ENCODE measurements at regions not wholly inside any gene's neighbourhood (a gene's known extent, or its start where the extent isn't known, plus 50 kb on each side); places are given as distances from the start of the nearest gene placed in this dataset.

DNA sequence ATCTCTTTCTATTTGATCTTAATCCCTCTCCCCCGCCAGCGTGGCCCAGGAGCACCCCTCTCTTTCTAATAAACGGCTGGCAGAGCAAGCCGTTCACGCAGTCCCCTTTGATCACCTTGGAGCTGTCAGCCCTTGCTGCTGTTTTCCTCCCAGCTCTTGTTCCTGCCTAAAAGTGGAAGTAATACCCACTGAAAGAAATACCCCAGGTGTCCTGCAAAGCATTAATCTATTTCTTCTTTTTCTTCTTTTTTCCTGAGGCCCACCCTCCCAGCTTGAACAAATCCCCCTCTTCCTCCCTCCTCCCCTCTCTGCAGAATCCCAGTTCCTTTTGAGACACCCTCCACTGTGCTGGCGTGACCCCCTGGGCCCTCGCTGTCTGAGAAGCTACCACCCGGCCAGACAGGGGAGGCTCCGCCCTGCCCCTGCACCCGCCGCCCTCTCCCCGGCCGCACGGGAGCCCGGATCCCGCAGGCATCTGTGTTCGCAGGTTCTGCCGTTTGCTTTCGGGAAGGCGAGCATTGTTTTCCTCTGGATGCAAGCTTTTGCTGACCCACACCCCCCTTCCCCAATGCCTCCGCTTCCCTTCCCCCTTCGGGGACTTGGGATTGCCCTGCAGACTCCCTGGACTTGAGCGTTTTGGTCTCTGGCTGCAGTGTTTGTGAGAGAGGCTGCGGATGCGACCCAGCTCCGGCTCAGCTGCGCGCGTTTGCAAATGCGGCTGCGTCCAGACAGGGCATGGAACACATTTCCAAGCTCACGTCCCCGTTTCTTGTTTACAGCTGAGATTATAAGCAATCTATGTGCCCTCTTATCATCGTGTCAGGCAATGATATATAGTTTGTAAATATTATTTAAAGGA, 631.5 kb downstream of the NYAP2 start:
- 0 out of 2 replicates have a peak overlapping the region, but pooled peaks have one; percentile 7 for H3K4me3 ChIP-seq (ENCODE audit: low read length)
- no peak for TF ChIP-seq ZNF274 (IDR thresholded peaks at IDR 0.05; ENCODE audit: low read depth, low read length)

DNA sequence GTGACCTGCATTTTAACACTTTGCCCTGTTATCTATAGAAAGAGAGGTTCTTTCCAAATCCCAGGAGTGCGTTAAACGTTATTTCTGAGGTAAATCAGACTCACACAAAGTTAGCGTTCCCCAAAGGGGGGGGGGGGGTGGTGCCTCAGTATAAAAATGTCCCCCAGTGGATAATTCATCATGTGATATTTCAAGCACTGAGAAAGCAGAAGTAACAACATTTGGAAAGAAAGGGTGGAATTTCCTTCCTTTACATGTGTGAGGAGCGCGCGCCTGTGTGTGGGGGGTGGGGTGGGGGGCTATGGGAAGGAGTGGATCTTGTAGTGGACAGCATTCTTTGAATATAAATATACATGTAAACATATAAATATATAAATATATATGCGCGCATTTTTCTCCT, 630.9 kb downstream of the NYAP2 start:
- H3K4me3 ChIP-seq (ENCODE audit: low read length): no peak overlapping the region
- no peak for TF ChIP-seq ZNF274 (IDR thresholded peaks at IDR 0.05; ENCODE audit: low read depth, low read length)

- TF ChIP-seq ZNF274 (IDR thresholded peaks at IDR 0.05; ENCODE audit: low read depth, low read length): no peak
- no peak overlapping the region for H3K4me3 ChIP-seq (ENCODE audit: low read length)
Measured at GRCh38 chr2:226023946-226024345, 624.4 kb downstream of the NYAP2 start.

- TF ChIP-seq ZNF274 (IDR thresholded peaks at IDR 0.05; ENCODE audit: low read depth, low read length): no peak
Measured at GRCh38 chr2:226023383-226023782, 623.9 kb downstream of the NYAP2 start.

GRCh38 chr2:226020956-226021355, 621.4 kb downstream of the NYAP2 start:
- H3K4me3 ChIP-seq (ENCODE audit: low read length): no peak overlapping the region
- no peak for TF ChIP-seq ZNF274 (IDR thresholded peaks at IDR 0.05; ENCODE audit: low read depth, low read length)

More at GRCh38 chr2:226023383-226023782, 623.9 kb downstream of the NYAP2 start:
- no peak overlapping the region for H3K4me3 ChIP-seq (ENCODE audit: low read length)

DNA sequence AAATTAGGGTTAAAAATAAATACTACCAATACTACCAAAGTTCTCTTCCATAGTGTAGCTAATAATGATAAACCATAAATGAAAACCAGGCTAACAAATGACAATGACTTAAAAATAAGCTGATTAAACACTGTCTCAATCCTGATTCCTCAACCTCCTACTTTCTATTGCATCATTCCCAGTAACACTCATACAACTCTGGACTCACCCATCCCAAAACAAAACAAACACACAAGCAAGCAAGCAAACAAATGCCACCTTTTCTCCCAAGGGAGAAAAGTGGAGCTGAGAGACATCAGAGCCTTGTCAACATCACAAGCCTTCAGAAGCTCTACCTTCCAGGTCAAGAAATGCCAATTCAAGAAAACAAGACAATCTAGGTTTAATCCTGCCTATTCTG, 620.7 kb downstream of the NYAP2 start:
- TF ChIP-seq ZNF274 (IDR thresholded peaks at IDR 0.05; ENCODE audit: low read depth, low read length): no peak
- H3K4me3 ChIP-seq (ENCODE audit: low read length): no peak overlapping the region

GRCh38 chr2:226018641-226019040, 619.1 kb downstream of the NYAP2 start:
- H3K4me3 ChIP-seq (ENCODE audit: low read length): no peak overlapping the region
- no peak for TF ChIP-seq ZNF274 (IDR thresholded peaks at IDR 0.05; ENCODE audit: low read depth, low read length)

DNA sequence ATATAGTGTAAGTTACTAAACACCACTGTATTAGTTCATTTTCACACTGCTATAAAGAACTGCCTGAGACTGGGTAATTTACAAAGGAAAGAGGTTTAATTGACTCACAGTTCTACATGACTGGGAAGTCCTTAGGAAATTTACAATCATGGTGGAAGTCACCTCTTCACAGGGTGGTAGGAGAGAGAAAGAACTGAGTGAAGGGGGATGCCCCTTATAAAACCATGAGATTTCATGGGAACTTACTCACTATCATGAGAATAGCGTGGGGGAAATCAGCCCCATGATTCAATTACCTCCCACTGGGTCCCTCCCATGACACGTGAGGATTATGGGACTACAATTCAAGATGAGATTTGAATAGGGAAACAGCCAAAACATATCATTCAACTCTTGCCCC, 618.0 kb downstream of the NYAP2 start:
- no peak for TF ChIP-seq ZNF274 (IDR thresholded peaks at IDR 0.05; ENCODE audit: low read depth, low read length)
- no peak overlapping the region for H3K4me3 ChIP-seq (ENCODE audit: low read length)

DNA sequence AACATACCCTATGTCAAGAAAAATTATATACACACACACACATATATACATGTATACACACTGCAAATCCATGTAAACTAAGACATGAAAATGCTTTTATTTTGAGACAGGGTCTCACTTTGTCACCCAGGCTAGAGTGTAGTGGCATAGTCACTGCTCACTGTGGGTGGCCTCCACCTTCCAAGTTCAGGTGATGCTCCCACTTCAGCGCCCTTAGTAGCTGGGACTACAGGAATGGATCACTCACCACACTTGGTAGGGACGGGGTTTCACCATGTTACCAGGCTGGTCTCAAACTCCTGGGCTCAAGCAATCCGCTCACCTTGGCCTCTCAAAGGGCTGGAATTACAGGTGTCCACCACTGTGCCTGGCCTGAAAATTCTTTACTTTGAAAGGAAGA, 617.6 kb downstream of the NYAP2 start:
- H3K4me3 ChIP-seq (ENCODE audit: low read length): no peak overlapping the region
- TF ChIP-seq ZNF274 (IDR thresholded peaks at IDR 0.05; ENCODE audit: low read depth, low read length): no peak

- TF ChIP-seq ZNF274 (IDR thresholded peaks at IDR 0.05; ENCODE audit: low read depth, low read length): no peak
Measured at GRCh38 chr2:226011716-226012450, 612.4 kb downstream of the NYAP2 start.

DNA sequence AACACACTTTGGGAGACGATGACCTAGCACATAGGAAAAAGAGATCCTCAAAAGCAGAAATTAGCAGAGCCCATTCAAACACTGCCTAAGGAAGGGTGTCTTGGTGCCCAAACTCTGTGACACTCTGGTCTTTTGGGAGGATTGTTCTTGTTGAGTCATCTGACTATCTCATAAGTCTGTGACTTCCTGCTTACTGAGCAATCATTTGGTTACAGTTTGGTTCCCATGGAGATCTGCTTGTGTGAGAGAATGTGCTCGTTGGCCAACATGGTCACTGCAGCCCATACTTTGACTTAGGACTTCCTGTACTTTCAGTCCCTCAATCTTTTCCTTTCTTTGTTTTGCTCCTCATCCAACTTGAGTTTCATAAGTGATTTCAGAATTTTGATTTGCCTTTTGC, 602.9 kb downstream of the NYAP2 start:
- H3K4me3 ChIP-seq (ENCODE audit: low read length): no peak overlapping the region
- TF ChIP-seq ZNF274 (IDR thresholded peaks at IDR 0.05; ENCODE audit: low read depth, low read length): no peak

More at GRCh38 chr2:226011716-226012450, 612.4 kb downstream of the NYAP2 start:
- no peak overlapping the region for H3K4me3 ChIP-seq (ENCODE audit: low read length)

DNA sequence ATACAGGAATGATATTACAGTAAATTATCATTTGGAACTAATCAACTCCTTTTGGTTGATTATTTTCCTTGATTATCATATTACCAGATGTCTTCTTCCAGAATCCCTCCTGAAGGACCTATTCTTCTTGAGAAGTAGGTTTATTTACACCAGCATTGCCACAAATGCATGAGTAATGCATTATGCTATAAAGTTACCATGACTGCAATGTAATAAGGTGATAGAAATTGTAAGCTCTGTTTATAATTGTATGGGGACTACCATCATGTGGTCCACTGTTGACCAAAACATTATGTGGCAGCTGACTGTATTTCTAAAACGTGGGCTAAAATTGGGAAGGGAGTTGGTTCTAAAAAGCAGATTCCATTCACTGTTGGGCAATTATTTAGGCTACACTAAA, 602.2 kb downstream of the NYAP2 start:
- TF ChIP-seq ZNF274 (IDR thresholded peaks at IDR 0.05; ENCODE audit: low read depth, low read length): no peak
- no peak overlapping the region for H3K4me3 ChIP-seq (ENCODE audit: low read length)

DNA sequence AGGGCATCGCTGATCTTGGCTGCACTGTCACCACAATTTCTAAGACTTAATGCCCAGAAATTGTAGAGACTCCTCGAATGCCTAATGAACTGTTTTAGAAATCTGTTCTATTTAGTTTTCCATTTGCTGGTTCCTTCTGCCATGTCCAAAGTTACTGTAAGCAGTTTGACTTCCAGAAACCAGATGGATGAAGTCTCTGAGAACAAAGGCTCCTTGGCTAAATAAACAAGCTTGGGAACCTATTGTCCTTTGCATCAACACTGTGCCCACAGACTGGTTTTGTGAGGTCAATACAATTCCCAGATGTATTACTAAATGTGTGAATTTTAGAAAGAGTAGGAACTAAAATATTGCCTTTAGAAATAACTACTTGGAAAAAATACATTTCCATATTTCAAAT, 600.2 kb downstream of the NYAP2 start:
- H3K4me3 ChIP-seq (ENCODE audit: low read length): no peak overlapping the region
- TF ChIP-seq ZNF274 (IDR thresholded peaks at IDR 0.05; ENCODE audit: low read depth, low read length): no peak

- H3K4me3 ChIP-seq (ENCODE audit: low read length): no peak overlapping the region
- TF ChIP-seq ZNF274 (IDR thresholded peaks at IDR 0.05; ENCODE audit: low read depth, low read length): no peak
Measured at GRCh38 chr2:225998653-225999052, 599.1 kb downstream of the NYAP2 start.

- TF ChIP-seq ZNF274 (IDR thresholded peaks at IDR 0.05; ENCODE audit: low read depth, low read length): no peak
- no peak overlapping the region for H3K4me3 ChIP-seq (ENCODE audit: low read length)
Measured at GRCh38 chr2:225998116-225998515, 598.6 kb downstream of the NYAP2 start.

All from GM08714 (cell line).